ENCODE measurements at regions not wholly inside any gene's neighbourhood (a gene's known extent, or its start where the extent isn't known, plus 50 kb on each side); places are given as distances from the start of the nearest gene placed in this dataset.

GRCh38 chr14:85124631-85125290, 405.2 kb upstream of the FLRT2 start:
- Histone ChIP-seq H3K4me3 (no peak overlapping the region), H3K27ac (no peak overlapping the region)

GRCh38 chr14:85125291-85125670, 404.7 kb upstream of the FLRT2 start:
- Histone ChIP-seq H3K27ac (no peak overlapping the region), H3K4me3 (no peak overlapping the region)

- H3K27ac ChIP-seq: no peak overlapping the region
- no peak overlapping the region for H3K4me3 ChIP-seq
Measured at GRCh38 chr14:85129921-85130320, 400.0 kb upstream of the FLRT2 start.

- Histone ChIP-seq H3K4me3 (no peak overlapping the region), H3K27ac (no peak overlapping the region)
Measured at GRCh38 chr14:85131226-85131922, 398.6 kb upstream of the FLRT2 start.

GRCh38 chr14:85142982-85143381, 387.0 kb upstream of the FLRT2 start:
- Histone ChIP-seq H3K4me3 (no peak overlapping the region), H3K27ac (no peak overlapping the region)

- H3K4me3 ChIP-seq: no peak overlapping the region
- H3K27ac ChIP-seq: no peak overlapping the region
Measured at GRCh38 chr14:85146779-85147178, 383.2 kb upstream of the FLRT2 start.

- H3K4me3 ChIP-seq: no peak overlapping the region
- H3K27ac ChIP-seq: no peak overlapping the region
Measured at GRCh38 chr14:85150166-85150565, 379.8 kb upstream of the FLRT2 start.

GRCh38 chr14:85154714-85155113, 375.2 kb upstream of the FLRT2 start:
- H3K4me3 ChIP-seq: no peak overlapping the region
- no peak overlapping the region for H3K27ac ChIP-seq

- Histone ChIP-seq H3K4me3 (no peak overlapping the region), H3K27ac (no peak overlapping the region)
Measured at GRCh38 chr14:85156319-85156718, 373.6 kb upstream of the FLRT2 start.

GRCh38 chr14:85159726-85160125, 370.2 kb upstream of the FLRT2 start:
- Histone ChIP-seq H3K27ac (no peak overlapping the region), H3K4me3 (no peak overlapping the region)

- Histone ChIP-seq H3K27ac (no peak overlapping the region), H3K4me3 (no peak overlapping the region)
Measured at GRCh38 chr14:85165094-85165493, 364.9 kb upstream of the FLRT2 start.

- Histone ChIP-seq H3K27ac (no peak overlapping the region), H3K4me3 (no peak overlapping the region)
Measured at GRCh38 chr14:85169381-85169780, 360.6 kb upstream of the FLRT2 start.

GRCh38 chr14:85172290-85172689, 357.7 kb upstream of the FLRT2 start:
- H3K27ac ChIP-seq: no peak overlapping the region

GRCh38 chr14:85172889-85173477, 357.0 kb upstream of the FLRT2 start:
- H3K4me3 ChIP-seq: no peak overlapping the region
- H3K27ac ChIP-seq: no peak overlapping the region

More at GRCh38 chr14:85172290-85172689, 357.7 kb upstream of the FLRT2 start:
- no peak overlapping the region for H3K4me3 ChIP-seq

GRCh38 chr14:85175556-85175955, 354.4 kb upstream of the FLRT2 start:
- no peak overlapping the region for H3K4me3 ChIP-seq
- H3K27ac ChIP-seq: no peak overlapping the region

GRCh38 chr14:85178864-85179263, 351.1 kb upstream of the FLRT2 start:
- Histone ChIP-seq H3K27ac (no peak overlapping the region), H3K4me3 (no peak overlapping the region)

- no peak overlapping the region for H3K27ac ChIP-seq
- no peak overlapping the region for H3K4me3 ChIP-seq
Measured at GRCh38 chr14:85180876-85181275, 349.1 kb upstream of the FLRT2 start.

- Histone ChIP-seq H3K27ac (no peak overlapping the region), H3K4me3 (no peak overlapping the region)
Measured at GRCh38 chr14:85182282-85182681, 347.7 kb upstream of the FLRT2 start.

- H3K4me3 ChIP-seq: no peak overlapping the region
- no peak overlapping the region for H3K27ac ChIP-seq
Measured at GRCh38 chr14:85186082-85186481, 343.9 kb upstream of the FLRT2 start.

GRCh38 chr14:85187521-85187920, 342.4 kb upstream of the FLRT2 start:
- no peak overlapping the region for H3K4me3 ChIP-seq

GRCh38 chr14:85188836-85189235, 341.1 kb upstream of the FLRT2 start:
- Histone ChIP-seq H3K27ac (no peak overlapping the region), H3K4me3 (no peak overlapping the region)

More at GRCh38 chr14:85187521-85187920, 342.4 kb upstream of the FLRT2 start:
- H3K27ac ChIP-seq: no peak overlapping the region
